ENCODE measurements at regions not wholly inside any gene's neighbourhood (a gene's known extent, or its start where the extent isn't known, plus 50 kb on each side); places are given as distances from the start of the nearest gene placed in this dataset.

GRCh38 chr12:92544322-92544721 lies 158.5 kb upstream of the PLEKHG7 start:
- no peaks in the 10 kb centered on the region for H3K9me3 ChIP-seq (ENCODE audit: low read depth, low read length)
- H3K27ac ChIP-seq: no peak overlapping the region
- no peaks in the 10 kb centered on the region for H3K36me3 ChIP-seq (ENCODE audit: insufficient read depth, low read length)
- no peak overlapping the region for H3K9ac ChIP-seq (ENCODE audit: insufficient read length)
- no peak for DNase-seq (ENCODE audit: low read depth, low spot score)
- no peak for TF ChIP-seq FOXP2 (optimal IDR thresholded peaks at IDR 0.05; ENCODE audit: control extremely low read depth, extremely low read length, insufficient read depth)
- no peak overlapping the region for H3K4me3 ChIP-seq

- no peak overlapping the region for H3K4me3 ChIP-seq
- no peak overlapping the region for H3K9ac ChIP-seq (ENCODE audit: insufficient read length)
- DNase-seq (ENCODE audit: low read depth, low spot score): no peak
- H3K9me3 ChIP-seq (ENCODE audit: low read depth, low read length): no peaks in the 10 kb centered on the region
- TF ChIP-seq FOXP2 (optimal IDR thresholded peaks at IDR 0.05; ENCODE audit: control extremely low read depth, extremely low read length, insufficient read depth): no peak
- no peak for TF ChIP-seq EZH2 (IDR thresholded peaks at IDR 0.05)
- no peaks in the 10 kb centered on the region for H3K36me3 ChIP-seq (ENCODE audit: insufficient read depth, low read length)
- no peak overlapping the region for H3K27ac ChIP-seq
These were observed 158.9 kb upstream of the PLEKHG7 start for GRCh38 chr12:92543840-92544239.

GRCh38 chr12:92543359-92543758 lies 159.4 kb upstream of the PLEKHG7 start:
- TF ChIP-seq FOXP2 (optimal IDR thresholded peaks at IDR 0.05; ENCODE audit: control extremely low read depth, extremely low read length, insufficient read depth): no peak
- no peaks in the 10 kb centered on the region for H3K36me3 ChIP-seq (ENCODE audit: insufficient read depth, low read length)
- no peak overlapping the region for H3K4me3 ChIP-seq
- H3K9me3 ChIP-seq (ENCODE audit: low read depth, low read length): no peaks in the 10 kb centered on the region
- DNase-seq (ENCODE audit: low read depth, low spot score): no peak
- no peak overlapping the region for H3K9ac ChIP-seq (ENCODE audit: insufficient read length)
- no peak overlapping the region for H3K27ac ChIP-seq

- Histone ChIP-seq H3K4me3 (no peak overlapping the region), H3K27ac (no peak overlapping the region), H3K9ac (ENCODE audit: insufficient read length) (no peak overlapping the region), H3K9me3 (ENCODE audit: low read depth, low read length) (no peaks in the 10 kb centered on the region), H3K36me3 (ENCODE audit: insufficient read depth, low read length) (no peaks in the 10 kb centered on the region)
- TF ChIP-seq EZH2 (IDR thresholded peaks at IDR 0.05): no peak
- TF ChIP-seq POLR2AphosphoS5 (IDR thresholded peaks at IDR 0.05; ENCODE audit: borderline replicate concordance, low read depth, low read length): no peak
- no peak for TF ChIP-seq FOXP2 (optimal IDR thresholded peaks at IDR 0.05; ENCODE audit: control extremely low read depth, extremely low read length, insufficient read depth)
- no peak for DNase-seq (ENCODE audit: low read depth, low spot score)
These were observed 161.1 kb upstream of the PLEKHG7 start for GRCh38 chr12:92541731-92542130.

GRCh38 chr12:92540782-92541423 lies 161.9 kb upstream of the PLEKHG7 start:
- DNase-seq (ENCODE audit: low read depth, low spot score): no peak
- TF ChIP-seq FOXP2 (optimal IDR thresholded peaks at IDR 0.05; ENCODE audit: control extremely low read depth, extremely low read length, insufficient read depth) (no peak), POLR2AphosphoS5 (IDR thresholded peaks at IDR 0.05; ENCODE audit: borderline replicate concordance, low read depth, low read length) (no peak), EZH2 (IDR thresholded peaks at IDR 0.05) (no peak)
- no peaks in the 10 kb centered on the region for H3K36me3 ChIP-seq (ENCODE audit: insufficient read depth, low read length)
- H3K9me3 ChIP-seq (ENCODE audit: low read depth, low read length): no peaks in the 10 kb centered on the region
- H3K27ac ChIP-seq: no peak overlapping the region
- no peak overlapping the region for H3K9ac ChIP-seq (ENCODE audit: insufficient read length)
- no peak overlapping the region for H3K4me3 ChIP-seq

- Histone ChIP-seq H3K27ac (no peak overlapping the region), H3K9ac (ENCODE audit: insufficient read length) (no peak overlapping the region), H3K4me3 (no peak overlapping the region), H3K36me3 (ENCODE audit: insufficient read depth, low read length) (no peaks in the 10 kb centered on the region), H3K9me3 (ENCODE audit: low read depth, low read length) (no peaks in the 10 kb centered on the region)
- no peak for DNase-seq (ENCODE audit: low read depth, low spot score)
- TF ChIP-seq EZH2 (IDR thresholded peaks at IDR 0.05) (no peak), FOXP2 (optimal IDR thresholded peaks at IDR 0.05; ENCODE audit: control extremely low read depth, extremely low read length, insufficient read depth) (no peak), POLR2AphosphoS5 (IDR thresholded peaks at IDR 0.05; ENCODE audit: borderline replicate concordance, low read depth, low read length) (no peak)
These were observed 162.6 kb upstream of the PLEKHG7 start for GRCh38 chr12:92539976-92540781.

- Histone ChIP-seq H3K9ac (ENCODE audit: insufficient read length) (no peak overlapping the region), H3K9me3 (ENCODE audit: low read depth, low read length) (no peaks in the 10 kb centered on the region), H3K4me3 (no peak overlapping the region), H3K36me3 (ENCODE audit: insufficient read depth, low read length) (no peaks in the 10 kb centered on the region), H3K27ac (no peak overlapping the region)
- TF ChIP-seq EZH2 (IDR thresholded peaks at IDR 0.05) (no peak), POLR2AphosphoS5 (IDR thresholded peaks at IDR 0.05; ENCODE audit: borderline replicate concordance, low read depth, low read length) (no peak), FOXP2 (optimal IDR thresholded peaks at IDR 0.05; ENCODE audit: control extremely low read depth, extremely low read length, insufficient read depth) (no peak)
- no peak for DNase-seq (ENCODE audit: low read depth, low spot score)
These were observed 163.6 kb upstream of the PLEKHG7 start for GRCh38 chr12:92539110-92539749.

GRCh38 chr12:92537290-92537960 lies 165.4 kb upstream of the PLEKHG7 start:
- no peak for DNase-seq (ENCODE audit: low read depth, low spot score)
- no peak for TF ChIP-seq POLR2AphosphoS5 (IDR thresholded peaks at IDR 0.05; ENCODE audit: borderline replicate concordance, low read depth, low read length)
- no peak for TF ChIP-seq EZH2 (IDR thresholded peaks at IDR 0.05)
- no peak for TF ChIP-seq FOXP2 (optimal IDR thresholded peaks at IDR 0.05; ENCODE audit: control extremely low read depth, extremely low read length, insufficient read depth)
- Histone ChIP-seq H3K36me3 (ENCODE audit: insufficient read depth, low read length) (no peaks in the 10 kb centered on the region), H3K9ac (ENCODE audit: insufficient read length) (no peak overlapping the region), H3K4me3 (no peak overlapping the region), H3K27ac (no peak overlapping the region), H3K9me3 (ENCODE audit: low read depth, low read length) (no peaks in the 10 kb centered on the region)
